ENCODE measurements at regions not wholly inside any gene's neighbourhood (a gene's known extent, or its start where the extent isn't known, plus 50 kb on each side); places are given as distances from the start of the nearest gene placed in this dataset.

DNA sequence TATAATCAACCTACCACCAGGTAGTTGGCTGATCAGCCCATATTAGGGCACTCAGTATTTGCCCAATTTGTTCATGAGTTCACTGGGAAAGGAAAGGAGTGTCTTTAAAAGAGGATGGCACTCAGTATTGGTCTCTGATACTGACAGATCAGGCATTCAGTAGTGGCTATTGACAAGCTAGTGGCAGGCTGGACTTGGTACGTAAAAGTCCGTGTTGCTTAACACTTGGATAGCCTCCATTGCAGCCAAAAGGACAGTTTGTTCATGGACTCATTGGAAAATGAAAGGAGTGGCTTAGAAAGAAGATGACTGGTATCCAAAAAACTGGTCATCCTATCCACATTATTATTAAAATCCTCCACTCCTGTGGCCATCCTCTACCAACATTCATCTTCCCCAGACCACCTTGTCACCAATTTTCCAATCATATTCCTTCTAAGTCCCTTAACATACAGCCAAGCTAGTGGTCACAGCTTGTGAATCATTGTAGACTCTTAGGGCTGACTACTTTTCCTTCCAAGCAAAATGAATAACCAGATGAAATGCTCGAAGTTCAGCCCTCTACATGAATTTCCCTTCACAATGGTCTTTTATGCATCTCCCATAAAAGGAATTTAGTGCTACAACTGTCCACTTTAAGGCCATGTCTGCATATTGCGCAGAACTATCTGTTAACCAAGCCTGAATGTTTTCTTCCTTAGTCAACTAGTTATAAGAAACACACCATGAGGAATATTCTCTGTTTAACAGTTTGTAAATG lies 78.6 kb upstream of the MAGI2 start:
- Histone ChIP-seq H3K9me2 (ENCODE audit: insufficient read depth) (no peaks in the 10 kb centered on the region), H4K20me1 (ENCODE audit: insufficient read depth) (no peaks in the 10 kb centered on the region), H3K4me3 (no peak overlapping the region), H3K36me3 (ENCODE audit: low read depth) (no peaks in the 10 kb centered on the region), H3K27ac (no peak overlapping the region), H3K9ac (no peak overlapping the region), H3K9me3 (ENCODE audit: low read depth) (no peaks in the 10 kb centered on the region), H3F3A (ENCODE audit: insufficient read depth) (no peaks in the 10 kb centered on the region), H3K79me2 (ENCODE audit: insufficient read depth) (no peaks in the 10 kb centered on the region), H3K27me3 (replicated peaks; ENCODE audit: insufficient read depth) (no peaks in the 10 kb centered on the region), H3K4me1 (ENCODE audit: insufficient read depth) (peaks cover 16% of the 10 kb centered on the region), H3K4me2 (ENCODE audit: unreplicated experiment) (no peak overlapping the region), H2AFZ (no peak overlapping the region)
- DNase-seq: peak; percentile 10
- TF ChIP-seq EZH2 (IDR thresholded peaks at IDR 0.05; ENCODE audit: insufficient read depth, poor library complexity, severe bottlenecking): no peak
- in situ Hi-C loops (cut with MboI): no loop called here
- 48 to 51% methylated on average over 4 of the region's 4 CpGs for WGBS, 2 experiments (ENCODE audit: low coverage in 1 of 2, low lambda C conversion rate in 2 of 2, missing lambda C conversion rate in 2 of 2)

DNA sequence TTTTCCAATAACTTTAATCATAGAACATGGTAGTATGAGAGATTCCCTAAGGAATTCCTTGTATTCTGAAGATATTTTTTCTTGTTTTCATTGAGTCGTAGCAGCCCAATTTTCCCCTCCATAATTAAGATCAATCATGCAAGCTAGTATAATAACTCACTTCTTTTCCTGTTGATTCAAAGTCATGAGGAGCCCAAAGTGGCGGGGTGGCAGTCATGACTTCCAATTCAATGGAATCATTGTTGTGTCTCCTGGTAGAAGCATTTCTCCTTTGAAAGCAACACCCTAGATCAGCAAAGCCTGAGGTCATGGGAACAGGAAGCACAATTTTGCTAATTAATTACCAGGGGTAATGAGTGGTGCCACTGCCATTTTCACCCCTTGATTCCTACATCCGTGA lies 77.6 kb upstream of the MAGI2 start:
- H3K27ac ChIP-seq: no peak overlapping the region
- H3K79me2 ChIP-seq (ENCODE audit: insufficient read depth): no peaks in the 10 kb centered on the region
- no peaks in the 10 kb centered on the region for H3K36me3 ChIP-seq (ENCODE audit: low read depth)
- no peak overlapping the region for H3K4me3 ChIP-seq
- no peak for DNase-seq
- no peak overlapping the region for H2AFZ ChIP-seq
- H3F3A ChIP-seq (ENCODE audit: insufficient read depth): no peaks in the 10 kb centered on the region
- 89 to 93% methylated on average over 3 of the region's 3 CpGs for WGBS, 2 experiments (ENCODE audit: low coverage in 1 of 2, low lambda C conversion rate in 2 of 2, missing lambda C conversion rate in 2 of 2)
- H3K27me3 ChIP-seq (replicated peaks; ENCODE audit: insufficient read depth): no peaks in the 10 kb centered on the region
- no peaks in the 10 kb centered on the region for H3K9me2 ChIP-seq (ENCODE audit: insufficient read depth)
- TF ChIP-seq EZH2phosphoT487 (IDR thresholded peaks at IDR 0.05; ENCODE audit: insufficient read depth, low read depth): no peak
- no peak for TF ChIP-seq EZH2 (IDR thresholded peaks at IDR 0.05; ENCODE audit: insufficient read depth, poor library complexity, severe bottlenecking)
- no peak overlapping the region for H3K4me2 ChIP-seq (ENCODE audit: unreplicated experiment)
- H3K9me3 ChIP-seq (ENCODE audit: low read depth): no peaks in the 10 kb centered on the region
- in situ Hi-C loops (cut with MboI): no loop called here
- no peak overlapping the region for H3K9ac ChIP-seq
- no peaks in the 10 kb centered on the region for H4K20me1 ChIP-seq (ENCODE audit: insufficient read depth)
- peaks cover 16% of the 10 kb centered on the region for H3K4me1 ChIP-seq (ENCODE audit: insufficient read depth)

- H3F3A ChIP-seq (ENCODE audit: insufficient read depth): no peaks in the 10 kb centered on the region
- H3K4me3 ChIP-seq: no peak overlapping the region
- H4K20me1 ChIP-seq (ENCODE audit: insufficient read depth): no peaks in the 10 kb centered on the region
- no peaks in the 10 kb centered on the region for H3K36me3 ChIP-seq (ENCODE audit: low read depth)
- in situ Hi-C loops (cut with MboI): no loop called here
- H3K9me2 ChIP-seq (ENCODE audit: insufficient read depth): no peaks in the 10 kb centered on the region; the same call in 1 of the 2 replicates
- H2AFZ ChIP-seq: peak overlapping the region; percentile 29; the same call in 1 of the 2 replicates
- DNase-seq: peak; percentile 32
- H3K4me2 ChIP-seq (ENCODE audit: unreplicated experiment): no peak overlapping the region
- 88 to 89% methylated on average over 2 of the region's 2 CpGs for WGBS, 2 experiments (ENCODE audit: low coverage in 1 of 2, low lambda C conversion rate in 2 of 2, missing lambda C conversion rate in 2 of 2)
- H3K27ac ChIP-seq: no peak overlapping the region
- no peaks in the 10 kb centered on the region for H3K9me3 ChIP-seq (ENCODE audit: low read depth)
- H3K79me2 ChIP-seq (ENCODE audit: insufficient read depth): no peaks in the 10 kb centered on the region
- no peak overlapping the region for H3K9ac ChIP-seq
- no peaks in the 10 kb centered on the region for H3K27me3 ChIP-seq (replicated peaks; ENCODE audit: insufficient read depth)
- TF ChIP-seq EZH2phosphoT487 (IDR thresholded peaks at IDR 0.05; ENCODE audit: insufficient read depth, low read depth) (no peak), EZH2 (IDR thresholded peaks at IDR 0.05; ENCODE audit: insufficient read depth, poor library complexity, severe bottlenecking) (no peak)
- H3K4me1 ChIP-seq (ENCODE audit: insufficient read depth): peaks cover 16% of the 10 kb centered on the region
These were observed 76.4 kb upstream of the MAGI2 start for GRCh38 chr7:79529881-79530235.

DNA sequence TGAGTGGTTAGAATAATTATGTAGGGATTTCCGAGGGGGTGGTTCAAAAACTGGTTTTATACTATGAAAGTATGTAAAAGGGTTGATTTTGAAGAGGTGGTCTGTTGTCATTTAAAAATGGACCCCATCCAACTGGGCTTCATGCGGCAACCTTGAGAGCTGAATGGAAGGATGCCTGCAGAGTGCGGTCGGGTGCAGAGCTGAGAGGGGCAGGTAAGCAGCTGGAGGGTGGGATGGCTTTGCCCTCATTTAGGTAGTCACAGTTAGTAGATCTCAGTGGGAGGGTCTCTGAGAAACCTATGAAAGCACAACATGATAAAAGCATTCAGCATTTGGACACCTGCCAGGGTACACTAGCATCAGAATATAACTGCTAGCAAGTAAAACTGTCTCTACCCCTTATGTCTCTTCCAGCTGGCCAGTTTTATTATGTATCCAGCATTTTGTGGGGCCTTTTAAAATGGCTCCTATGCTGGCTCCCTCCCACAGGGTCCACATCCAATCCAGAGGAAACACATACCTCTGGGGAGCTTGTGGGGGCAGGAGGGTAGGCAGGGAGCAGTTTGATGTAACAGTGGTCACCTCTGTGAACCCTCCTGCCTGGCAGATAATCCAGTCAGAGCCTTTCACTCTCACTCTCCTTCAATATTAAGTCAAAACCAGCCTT lies 75.9 kb upstream of the MAGI2 start:
- no peaks in the 10 kb centered on the region for H3F3A ChIP-seq (ENCODE audit: insufficient read depth)
- no peak for DNase-seq
- TF ChIP-seq EZH2phosphoT487 (IDR thresholded peaks at IDR 0.05; ENCODE audit: insufficient read depth, low read depth) (no peak), EZH2 (IDR thresholded peaks at IDR 0.05; ENCODE audit: insufficient read depth, poor library complexity, severe bottlenecking) (no peak)
- no peaks in the 10 kb centered on the region for H4K20me1 ChIP-seq (ENCODE audit: insufficient read depth)
- no peaks in the 10 kb centered on the region for H3K27me3 ChIP-seq (replicated peaks; ENCODE audit: insufficient read depth)
- WGBS, 2 experiments (ENCODE audit: low coverage in 1 of 2, low lambda C conversion rate in 2 of 2, missing lambda C conversion rate in 2 of 2): 95 to 97% methylated on average over 4 of the region's 4 CpGs
- peak overlapping the region; percentile 29; the same call in 1 of the 2 replicates for H2AFZ ChIP-seq
- peaks cover 16% of the 10 kb centered on the region for H3K4me1 ChIP-seq (ENCODE audit: insufficient read depth)
- in situ Hi-C loops (cut with MboI): no loop called here
- H3K9ac ChIP-seq: no peak overlapping the region
- H3K79me2 ChIP-seq (ENCODE audit: insufficient read depth): no peaks in the 10 kb centered on the region
- H3K9me3 ChIP-seq (ENCODE audit: low read depth): no peaks in the 10 kb centered on the region
- no peak overlapping the region for H3K4me2 ChIP-seq (ENCODE audit: unreplicated experiment)
- H3K27ac ChIP-seq: no peak overlapping the region
- H3K36me3 ChIP-seq (ENCODE audit: low read depth): no peaks in the 10 kb centered on the region
- H3K9me2 ChIP-seq (ENCODE audit: insufficient read depth): no peaks in the 10 kb centered on the region; the same call in 1 of the 2 replicates
- no peak overlapping the region for H3K4me3 ChIP-seq

All from GM23248 (cell line).